ENCODE measurements at regions not wholly inside any gene's neighbourhood (a gene's known extent, or its start where the extent isn't known, plus 50 kb on each side); places are given as distances from the start of the nearest gene placed in this dataset.

GRCh38 chr22:19614536-19614863 lies 90.3 kb upstream of the CLDN5 start:
- Histone ChIP-seq H4K5ac (ENCODE audit: insufficient read length, low read depth, low read length) (no peak overlapping the region), H3K23ac (ENCODE audit: insufficient read length) (no peak overlapping the region), H4K91ac (replicated peaks; ENCODE audit: insufficient read length, low read length) (no peak overlapping the region), H3K14ac (ENCODE audit: insufficient read length) (no peak overlapping the region), H3K56ac (replicated peaks; ENCODE audit: insufficient read length, low read depth, low read length) (no peak overlapping the region), H3K9me3 (ENCODE audit: insufficient read depth in 2 of 2, low read depth in 1 of 2, low read length in 1 of 2) (no peaks in the 10 kb centered on the region), H2BK20ac (ENCODE audit: low read length) (no peak overlapping the region), H2BK12ac (ENCODE audit: low read depth, low read length) (no peak overlapping the region), H2BK120ac (replicated peaks; ENCODE audit: low read depth, low read length) (no peak overlapping the region), H2AK5ac (ENCODE audit: low read depth, low read length) (no peak overlapping the region), H3K79me1 (ENCODE audit: low read depth, low read length) (0 out of 2 replicates have a peak, but pooled peaks cover 2% of the 10 kb centered on the region), H2AFZ (ENCODE audit: low read length) (no peak overlapping the region), H3K27me3 (replicated peaks in 1 of 4; ENCODE audit: control insufficient read depth in 3 of 4, extremely low read depth in 1 of 4, insufficient read depth in 3 of 4, low read length in 3 of 4) (no peaks in the 10 kb centered on the region; a peak in 1 of 7 replicates), H2BK15ac (ENCODE audit: low read length) (no peak overlapping the region), H4K20me1 (replicated peaks in 1 of 2; ENCODE audit: control insufficient read depth in 1 of 2, insufficient read depth in 2 of 2, low read length in 2 of 2) (no peaks in the 10 kb centered on the region), H3K27ac (ENCODE audit: low read depth, low read length) (no peak overlapping the region), H3K79me2 (ENCODE audit: control insufficient read depth in 1 of 2, insufficient read depth in 2 of 2, low read length in 2 of 2) (no peaks in the 10 kb centered on the region), H3K9ac (replicated peaks in 1 of 4; ENCODE audit: extremely low read depth in 1 of 4, low read depth in 3 of 4, low read length in 3 of 4) (no peak overlapping the region), H4K8ac (ENCODE audit: extremely low read depth, insufficient read depth, low read length) (no peak overlapping the region), H3K23me2 (ENCODE audit: low read depth, low read length) (no peaks in the 10 kb centered on the region), H3K4me3 (ENCODE audit: extremely low read depth in 1 of 4, insufficient read depth in 2 of 4, low read depth in 3 of 4, low read length in 4 of 4) (no peak overlapping the region), H2BK5ac (ENCODE audit: low read depth, low read length) (no peak overlapping the region), H3K36me3 (ENCODE audit: control insufficient read depth in 2 of 4, insufficient read depth in 4 of 4, low read length in 3 of 4) (no peaks in the 10 kb centered on the region), H3K18ac (ENCODE audit: extremely low read depth, low read length) (no peak overlapping the region), H3K4ac (replicated peaks; ENCODE audit: insufficient read length, low read depth, low read length) (no peak overlapping the region), H3K4me2 (ENCODE audit: insufficient read depth in 1 of 2, low read depth in 2 of 2, low read length in 2 of 2) (no peak overlapping the region), H3K4me1 (replicated peaks in 1 of 4; ENCODE audit: control insufficient read depth in 3 of 4, insufficient read depth in 4 of 4, low read length in 3 of 4) (peaks cover 0 to 25% (median 17%) of the 10 kb centered on the region in 4 experiments; a peak in 6 of 7 replicates)
- TF ChIP-seq POU5F1 (IDR thresholded peaks at IDR 0.05; ENCODE audit: low read depth, low read length) = no peak
- no peak for TF ChIP-seq BRCA1 (IDR thresholded peaks at IDR 0.05; ENCODE audit: low read depth, low read length)
- WGBS, 2 experiments (ENCODE audit: extremely low coverage in 1 of 2, insufficient coverage in 1 of 2, insufficient read length in 1 of 2, insufficient replicate concordance in 2 of 2, low coverage in 1 of 2, low lambda C conversion rate in 2 of 2, missing lambda C conversion rate in 1 of 2) = 87% methylated on average over 2 of the region's 2 CpGs; no CpG with 5 or more reads in 1 of the 2 experiments
- CTCF ChIA-PET (ENCODE audit: partially characterized antibody) = interaction anchor here (1.3 kb wide), 1 partner anchor 18 kb away, joined by 4 read pairs; no protein-coding TSS in a partner anchor
- POLR2A ChIA-PET (ENCODE audit: partially characterized antibody) = interaction anchor here (0.5 kb wide), 1 partner anchor 32 kb away, joined by 3 read pairs; no protein-coding TSS in a partner anchor
- no peak for DNase-seq (ENCODE audit: low read depth in 1 of 2, low spot score in 2 of 2)
- no peak for FAIRE-seq

Data from H1 (cell line).